SK-N-SH treated with all-trans-retinoic acid at 6 μM for 48 hours (cell line): ENCODE measurements at regions not wholly inside any gene's neighbourhood (a gene's known extent, or its start where the extent isn't known, plus 50 kb on each side); places are given as distances from the start of the nearest gene placed in this dataset.

Experiments used
- ATAC-seq: fragments of 200-7000 bp; cut with Tn5 transposase; 3 replicates; pipeline ENCODE4 v1.9.1; 2020; ENCODE audit warnings: mild to moderate bottlenecking, moderate library complexity
- ARNTL ChIP-seq: fragments of 450-650 bp; formaldehyde crosslinking; IDR thresholded peaks from 2 replicates; pipeline ENCODE4 v1.5.0; 2020; ENCODE audit warnings: low read depth, mild to moderate bottlenecking, moderate library complexity, borderline replicate concordance
- BACH2 ChIP-seq: fragments of 250-450 bp; sonication (Bioruptor Pico); IDR thresholded peaks from 2 replicates; pipeline ENCODE4 v1.9.0; 2021; ENCODE audit warnings: mild to moderate bottlenecking, borderline replicate concordance
- CSDC2 ChIP-seq: fragments of 250-450 bp; sonication (Bioruptor Pico); IDR thresholded peaks from 2 replicates; pipeline ENCODE4 v1.5.0; 2020; ENCODE audit warnings: mild to moderate bottlenecking, moderate library complexity
- ESRRG ChIP-seq: fragments of 250-450 bp; sonication (Bioruptor Pico); IDR thresholded peaks from 2 replicates; pipeline ENCODE4 v1.6.1; 2021; ENCODE audit warnings: mild to moderate bottlenecking
- GLIS3 ChIP-seq: fragments of 250-450 bp; sonication (Bioruptor Pico); IDR thresholded peaks from 2 replicates; pipeline ENCODE4 v1.5.0; 2020; ENCODE audit warnings: mild to moderate bottlenecking, moderate library complexity
- ISL1 ChIP-seq: fragments of 250-450 bp; sonication (Bioruptor Pico); IDR thresholded peaks from 2 replicates; pipeline ENCODE4 v2.1.2; 2022; ENCODE audit warnings: mild to moderate bottlenecking, moderate library complexity
- OSR1 ChIP-seq: fragments of 250-450 bp; sonication (Bioruptor Pico); IDR thresholded peaks from 2 replicates; pipeline ENCODE4 v1.8.0; 2022; ENCODE audit warnings: moderate library complexity, mild to moderate bottlenecking, inconsistent platforms
- PATZ1 ChIP-seq: fragments of 250-450 bp; sonication (Bioruptor Pico); IDR thresholded peaks from 2 replicates; pipeline ENCODE4 v1.8.0; 2020; ENCODE audit warnings: mild to moderate bottlenecking, moderate library complexity, borderline replicate concordance
- RARB ChIP-seq: fragments of 250-450 bp; sonication (Bioruptor Pico); IDR thresholded peaks from 2 replicates; pipeline ENCODE4 v1.8.0; 2021; ENCODE audit warnings: mild to moderate bottlenecking, moderate library complexity
- SNAI2 ChIP-seq: fragments of 250-450 bp; sonication (Bioruptor Pico); IDR thresholded peaks from 2 replicates; pipeline ENCODE4 v1.5.0; 2020; ENCODE audit warnings: mild to moderate bottlenecking, moderate library complexity
- TCF4 ChIP-seq: fragments of 250-450 bp; sonication (Bioruptor Pico); IDR thresholded peaks from 2 replicates; pipeline ENCODE4 v1.8.0; 2021; ENCODE audit warnings: mild to moderate bottlenecking, moderate library complexity, borderline replicate concordance
- TOX ChIP-seq: fragments of 250-450 bp; sonication (Bioruptor Pico); IDR thresholded peaks from 2 replicates; pipeline ENCODE4 v1.8.0; 2021; ENCODE audit warnings: mild to moderate bottlenecking, moderate library complexity, borderline replicate concordance
- TSHZ2 ChIP-seq: fragments of 250-450 bp; sonication (Bioruptor Pico); IDR thresholded peaks from 2 replicates; pipeline ENCODE4 v1.5.0; 2020; ENCODE audit warnings: mild to moderate bottlenecking, moderate library complexity
- ZC3H10 ChIP-seq: fragments of 250-450 bp; sonication (Bioruptor Pico); IDR thresholded peaks from 2 replicates; pipeline ENCODE4 v1.5.1; 2021; ENCODE audit warnings: mild to moderate bottlenecking, moderate library complexity
- ZFP3 ChIP-seq: fragments of 250-450 bp; sonication (Bioruptor Pico); IDR thresholded peaks from 2 replicates; pipeline ENCODE4 v1.5.0; 2020; ENCODE audit warnings: mild to moderate bottlenecking, moderate library complexity
- ZNF565 ChIP-seq: fragments of 450-650 bp; formaldehyde crosslinking; conservative IDR thresholded peaks from 2 replicates; pipeline ENCODE4 v1.5.0; 2020; ENCODE audit warnings: low read depth, mild to moderate bottlenecking, moderate library complexity
- ZNF70 ChIP-seq: fragments of 450-650 bp; formaldehyde crosslinking; IDR thresholded peaks from 2 replicates; pipeline ENCODE4 v1.5.0; 2020; ENCODE audit warnings: mild to moderate bottlenecking, moderate library complexity
- ZNF8 ChIP-seq: fragments of 450-650 bp; formaldehyde crosslinking; IDR thresholded peaks from 2 replicates; pipeline ENCODE4 v1.5.0; 2020; ENCODE audit warnings: mild to moderate bottlenecking, moderate library complexity
- TF ChIP-seq, protein P1 (sequence below): fragments of 250-450 bp; sonication (Bioruptor Pico); IDR thresholded peaks from 2 replicates; pipeline ENCODE4 v1.8.0; 2021; ENCODE audit warnings: low read depth, mild to moderate bottlenecking, moderate library complexity, borderline replicate concordance
- TF ChIP-seq, protein P2 (sequence below): fragments of 250-450 bp; sonication (Bioruptor Pico); IDR thresholded peaks from 2 replicates; pipeline ENCODE4 v1.5.1; 2021; ENCODE audit warnings: mild to moderate bottlenecking, moderate library complexity

DNA sequence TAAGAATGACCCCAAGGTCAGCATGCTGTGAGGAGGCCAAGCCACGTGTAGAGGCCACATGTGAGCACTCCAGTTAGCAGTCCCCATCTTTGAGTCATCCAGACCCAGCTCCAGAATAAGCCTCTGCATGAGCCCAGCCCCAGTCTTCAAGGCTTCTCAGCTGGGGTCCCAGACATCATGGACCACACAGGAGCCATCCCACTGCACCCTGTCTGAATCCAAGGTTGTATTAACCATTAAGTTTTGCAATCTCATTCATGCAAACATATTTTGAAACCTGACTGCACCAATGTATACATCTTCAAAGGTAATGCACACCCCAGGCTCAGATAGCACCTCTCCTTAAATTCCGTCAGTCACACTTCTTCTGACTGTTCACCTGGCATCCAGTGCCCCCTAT is 249.1 kb upstream of the CHRNA7 start:
- TF ChIP-seq ESRRG (CRISPR knock-in tag) = no peak
- TF ChIP-seq ISL1 (CRISPR knock-in tag) = no peak
- no peak for TF ChIP-seq ZNF8 (CRISPR knock-in tag)
- no peak for TF ChIP-seq ZFP3 (CRISPR knock-in tag)
- TF ChIP-seq, protein P1, sequence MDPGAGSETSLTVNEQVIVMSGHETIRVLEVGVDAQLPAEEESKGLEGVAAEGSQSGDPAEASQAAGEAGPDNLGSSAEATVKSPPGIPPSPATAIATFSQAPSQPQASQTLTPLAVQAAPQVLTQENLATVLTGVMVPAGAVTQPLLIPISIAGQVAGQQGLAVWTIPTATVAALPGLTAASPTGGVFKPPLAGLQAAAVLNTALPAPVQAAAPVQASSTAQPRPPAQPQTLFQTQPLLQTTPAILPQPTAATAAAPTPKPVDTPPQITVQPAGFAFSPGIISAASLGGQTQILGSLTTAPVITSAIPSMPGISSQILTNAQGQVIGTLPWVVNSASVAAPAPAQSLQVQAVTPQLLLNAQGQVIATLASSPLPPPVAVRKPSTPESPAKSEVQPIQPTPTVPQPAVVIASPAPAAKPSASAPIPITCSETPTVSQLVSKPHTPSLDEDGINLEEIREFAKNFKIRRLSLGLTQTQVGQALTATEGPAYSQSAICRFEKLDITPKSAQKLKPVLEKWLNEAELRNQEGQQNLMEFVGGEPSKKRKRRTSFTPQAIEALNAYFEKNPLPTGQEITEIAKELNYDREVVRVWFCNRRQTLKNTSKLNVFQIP (CRISPR knock-in tag) = no peak
- no peak for TF ChIP-seq ZNF70 (CRISPR knock-in tag)
- TF ChIP-seq ZNF565 (CRISPR knock-in tag) = no peak
- TF ChIP-seq ARNTL (CRISPR knock-in tag) = no peak
- no peak for TF ChIP-seq TOX (CRISPR knock-in tag)
- no peak for TF ChIP-seq CSDC2
- no peak for TF ChIP-seq OSR1 (CRISPR knock-in tag)
- TF ChIP-seq SNAI2 = no peak
- no peak for ATAC-seq

GRCh38 chr15:31782016-31782783 is 248.1 kb upstream of the CHRNA7 start:
- no peak for ATAC-seq
- TF ChIP-seq PATZ1 (CRISPR knock-in tag) (no peak), RARB (CRISPR knock-in tag) (no peak), TCF4 (CRISPR knock-in tag) (no peak), ZNF70 (CRISPR knock-in tag) (no peak), ZC3H10 (CRISPR knock-in tag) (no peak)

DNA sequence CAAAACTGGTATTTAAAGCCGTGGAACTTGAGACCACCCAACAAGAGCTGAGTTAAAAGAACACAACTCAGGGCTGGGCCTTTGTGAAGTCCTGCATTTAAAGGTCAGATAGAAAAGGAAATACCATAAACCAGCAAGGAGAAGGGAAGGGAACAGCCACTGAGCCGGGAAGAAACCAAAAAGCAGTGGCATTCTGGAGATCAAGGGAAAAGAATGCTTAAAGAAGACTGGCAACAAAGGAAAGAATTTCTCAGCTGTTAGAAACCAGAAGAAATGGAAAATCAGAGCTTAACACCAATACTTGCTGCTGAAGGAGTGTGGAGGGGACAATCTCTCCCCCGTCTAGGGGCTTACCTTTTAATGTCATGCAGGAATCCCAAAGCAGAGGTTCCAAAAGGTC is 247.4 kb upstream of the CHRNA7 start:
- no peak for TF ChIP-seq TSHZ2 (CRISPR knock-in tag)
- TF ChIP-seq ZNF565 (CRISPR knock-in tag) = no peak
- TF ChIP-seq, protein P1 (CRISPR knock-in tag) = no peak
- TF ChIP-seq ZC3H10 (CRISPR knock-in tag) = no peak
- TF ChIP-seq, protein P2, sequence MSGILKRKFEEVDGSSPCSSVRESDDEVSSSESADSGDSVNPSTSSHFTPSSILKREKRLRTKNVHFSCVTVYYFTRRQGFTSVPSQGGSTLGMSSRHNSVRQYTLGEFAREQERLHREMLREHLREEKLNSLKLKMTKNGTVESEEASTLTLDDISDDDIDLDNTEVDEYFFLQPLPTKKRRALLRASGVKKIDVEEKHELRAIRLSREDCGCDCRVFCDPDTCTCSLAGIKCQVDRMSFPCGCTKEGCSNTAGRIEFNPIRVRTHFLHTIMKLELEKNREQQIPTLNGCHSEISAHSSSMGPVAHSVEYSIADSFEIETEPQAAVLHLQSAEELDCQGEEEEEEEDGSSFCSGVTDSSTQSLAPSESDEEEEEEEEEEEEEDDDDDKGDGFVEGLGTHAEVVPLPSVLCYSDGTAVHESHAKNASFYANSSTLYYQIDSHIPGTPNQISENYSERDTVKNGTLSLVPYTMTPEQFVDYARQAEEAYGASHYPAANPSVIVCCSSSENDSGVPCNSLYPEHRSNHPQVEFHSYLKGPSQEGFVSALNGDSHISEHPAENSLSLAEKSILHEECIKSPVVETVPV (CRISPR knock-in tag) = no peak
- TF ChIP-seq PATZ1 (CRISPR knock-in tag) = no peak
- no peak for TF ChIP-seq BACH2 (CRISPR knock-in tag)
- no peak for TF ChIP-seq CSDC2
- TF ChIP-seq GLIS3 (CRISPR knock-in tag) = no peak
- TF ChIP-seq TCF4 (CRISPR knock-in tag) = no peak
- TF ChIP-seq ZNF8 (CRISPR knock-in tag) = no peak
- TF ChIP-seq ZFP3 (CRISPR knock-in tag) = no peak
- no peak for ATAC-seq
